ENCODE measurements at regions not wholly inside any gene's neighbourhood (a gene's known extent, or its start where the extent isn't known, plus 50 kb on each side); places are given as distances from the start of the nearest gene placed in this dataset.

- TF ChIP-seq CEBPB (IDR thresholded peaks at IDR 0.05) (no peak), CTCF (IDR thresholded peaks at IDR 0.05) (no peak), POLR2A (IDR thresholded peaks at IDR 0.05; ENCODE audit: low read length) (no peak), FOXS1 (CRISPR knock-in tag; IDR thresholded peaks at IDR 0.05) (no peak), KDM1A (IDR thresholded peaks at IDR 0.05; ENCODE audit: low read depth) (no peak), RCOR1 (IDR thresholded peaks at IDR 0.05; ENCODE audit: low read depth, low read length) (no peak), REST (IDR thresholded peaks at IDR 0.05) (no peak), RAD21 (conservative IDR thresholded peaks at IDR 0.05 in 1 of 2, IDR thresholded peaks at IDR 0.05 in 1 of 2) (no peak), JUN (IDR thresholded peaks at IDR 0.05) (no peak), CHD4 (IDR thresholded peaks at IDR 0.05; ENCODE audit: borderline replicate concordance) (no peak), SREBF2 (IDR thresholded peaks at IDR 0.05) (no peak), CHD2 (IDR thresholded peaks at IDR 0.05; ENCODE audit: low read length, partially characterized antibody) (no peak)
These were observed 353.1 kb upstream of the BRINP1 start for GRCh38 chr9:119722384-119722783.

Measured in A549 (cell line).